Liver (tissue), 3 donors: ENCODE measurements at regions not wholly inside any gene's neighbourhood (a gene's known extent, or its start where the extent isn't known, plus 50 kb on each side); places are given as distances from the start of the nearest gene placed in this dataset.

Experiments used
- CTCF ChIP-seq: fragments of 150-350 bp; IDR thresholded peaks from 2 replicates; pipeline ENCODE4 v1.5.1; 2017; ENCODE audit warnings: improper control_type of control experiment, low read depth, low read length; ENCODE audit not compliant: missing input control
- HNF4A ChIP-seq, 2 donors: conservative IDR thresholded peaks; 2 replicates each; pipeline ENCODE4 v1.6.1; 2016; ENCODE audit warnings: antibody characterized with exemption in 2 of 2, mild to moderate bottlenecking in 2 of 2
- RXRA ChIP-seq, 2 donors: IDR thresholded peaks; 2 replicates each; pipeline ENCODE4 v1.6.1; 2017 to 2018; ENCODE audit warnings: antibody characterized with exemption in 2 of 2, mild to moderate bottlenecking in 1 of 2
- TF ChIP-seq, protein P1 (sequence below): IDR thresholded peaks from 2 replicates; pipeline ENCODE4 v1.6.1; 2016; ENCODE audit warnings: antibody characterized with exemption
- TF ChIP-seq, protein P2 (sequence below): IDR thresholded peaks from 2 replicates; pipeline ENCODE4 v1.6.1; 2016; ENCODE audit warnings: antibody characterized with exemption, mild to moderate bottlenecking
- donor health status: healthy.
- donor health status: healthy.

DNA sequence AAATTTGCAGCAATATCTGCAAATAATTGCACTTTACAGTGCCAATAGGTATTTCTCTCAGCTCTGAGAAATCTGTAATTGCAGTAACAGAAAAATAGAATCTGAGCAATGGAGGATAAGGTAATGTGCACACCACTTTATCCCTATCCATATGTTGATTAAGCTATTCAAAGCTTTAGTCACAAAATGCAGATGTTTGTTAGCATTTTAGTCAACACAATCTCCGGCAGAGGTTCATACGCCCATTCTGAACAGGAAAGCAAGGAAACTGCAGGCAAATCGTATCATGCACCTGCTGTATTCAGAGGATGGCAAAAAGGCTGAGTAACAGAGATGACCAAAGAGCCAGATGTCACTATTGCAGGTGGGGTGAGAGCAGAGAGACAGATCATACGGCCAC, 566.2 kb upstream of the CDH2 start:
- TF ChIP-seq CTCF (no peak), RXRA (IDR thresholded peaks at IDR 0.05) (no peak), HNF4A (conservative IDR thresholded peaks at IDR 0.05) (no peak)
- TF ChIP-seq, protein P1, sequence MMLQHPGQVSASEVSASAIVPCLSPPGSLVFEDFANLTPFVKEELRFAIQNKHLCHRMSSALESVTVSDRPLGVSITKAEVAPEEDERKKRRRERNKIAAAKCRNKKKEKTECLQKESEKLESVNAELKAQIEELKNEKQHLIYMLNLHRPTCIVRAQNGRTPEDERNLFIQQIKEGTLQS: no peak
- TF ChIP-seq, protein P2, sequence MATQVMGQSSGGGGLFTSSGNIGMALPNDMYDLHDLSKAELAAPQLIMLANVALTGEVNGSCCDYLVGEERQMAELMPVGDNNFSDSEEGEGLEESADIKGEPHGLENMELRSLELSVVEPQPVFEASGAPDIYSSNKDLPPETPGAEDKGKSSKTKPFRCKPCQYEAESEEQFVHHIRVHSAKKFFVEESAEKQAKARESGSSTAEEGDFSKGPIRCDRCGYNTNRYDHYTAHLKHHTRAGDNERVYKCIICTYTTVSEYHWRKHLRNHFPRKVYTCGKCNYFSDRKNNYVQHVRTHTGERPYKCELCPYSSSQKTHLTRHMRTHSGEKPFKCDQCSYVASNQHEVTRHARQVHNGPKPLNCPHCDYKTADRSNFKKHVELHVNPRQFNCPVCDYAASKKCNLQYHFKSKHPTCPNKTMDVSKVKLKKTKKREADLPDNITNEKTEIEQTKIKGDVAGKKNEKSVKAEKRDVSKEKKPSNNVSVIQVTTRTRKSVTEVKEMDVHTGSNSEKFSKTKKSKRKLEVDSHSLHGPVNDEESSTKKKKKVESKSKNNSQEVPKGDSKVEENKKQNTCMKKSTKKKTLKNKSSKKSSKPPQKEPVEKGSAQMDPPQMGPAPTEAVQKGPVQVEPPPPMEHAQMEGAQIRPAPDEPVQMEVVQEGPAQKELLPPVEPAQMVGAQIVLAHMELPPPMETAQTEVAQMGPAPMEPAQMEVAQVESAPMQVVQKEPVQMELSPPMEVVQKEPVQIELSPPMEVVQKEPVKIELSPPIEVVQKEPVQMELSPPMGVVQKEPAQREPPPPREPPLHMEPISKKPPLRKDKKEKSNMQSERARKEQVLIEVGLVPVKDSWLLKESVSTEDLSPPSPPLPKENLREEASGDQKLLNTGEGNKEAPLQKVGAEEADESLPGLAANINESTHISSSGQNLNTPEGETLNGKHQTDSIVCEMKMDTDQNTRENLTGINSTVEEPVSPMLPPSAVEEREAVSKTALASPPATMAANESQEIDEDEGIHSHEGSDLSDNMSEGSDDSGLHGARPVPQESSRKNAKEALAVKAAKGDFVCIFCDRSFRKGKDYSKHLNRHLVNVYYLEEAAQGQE: no peak
